Brain microvascular endothelial cell (primary cell): ENCODE measurements at regions not wholly inside any gene's neighbourhood (a gene's known extent, or its start where the extent isn't known, plus 50 kb on each side); places are given as distances from the start of the nearest gene placed in this dataset.
"Not testable (repeated sequence)": the region's sequence is repeated elsewhere in the genome, so short reads cannot be mapped to it uniquely, and the experiment has no call there.

Experiments
- DNase-seq: peaks from one replicate; pipeline ENCODE4 v3.0.0-alpha.2; 2020
- H3K27ac ChIP-seq: fragments of 250-450 bp; sonication (Bioruptor Pico); 2 replicates; pipeline ENCODE4 v1.5.1; 2020; ENCODE audit warnings: mild to moderate bottlenecking, moderate library complexity
- H3K27me3 ChIP-seq: fragments of 250-450 bp; sonication (Bioruptor Pico); replicated peaks from 2 replicates; pipeline ENCODE4 v1.5.1; 2020; ENCODE audit warnings: mild to moderate bottlenecking
- H3K36me3 ChIP-seq: fragments of 250-450 bp; sonication (Bioruptor Pico); replicated peaks from 2 replicates; pipeline ENCODE4 v1.5.1; 2020; ENCODE audit warnings: mild to moderate bottlenecking
- H3K4me3 ChIP-seq: 2 replicates; pipeline ENCODE4 v1.5.1; 2011; ENCODE audit warnings: low read depth, mild to moderate bottlenecking, control low read depth, low read length, moderate library complexity
- in situ Hi-C: cut with HindIII; loops from 2 replicates; pipeline ENCODE4 v1.10.0; 2017; ENCODE audit warnings: low sequenced_read_pairs, low pct_ligation_motif_present
- TF ChIP-seq, protein P1 (sequence below): IDR thresholded peaks from 2 replicates; pipeline ENCODE4 v1.5.1; 2011; ENCODE audit warnings: low read depth, mild to moderate bottlenecking, moderate library complexity, low read length, control low read depth, inconsistent platforms; ENCODE audit errors: missing control alignments

- H3K27me3 ChIP-seq: no peaks in the 10 kb centered on the region
- TF ChIP-seq, protein P1, sequence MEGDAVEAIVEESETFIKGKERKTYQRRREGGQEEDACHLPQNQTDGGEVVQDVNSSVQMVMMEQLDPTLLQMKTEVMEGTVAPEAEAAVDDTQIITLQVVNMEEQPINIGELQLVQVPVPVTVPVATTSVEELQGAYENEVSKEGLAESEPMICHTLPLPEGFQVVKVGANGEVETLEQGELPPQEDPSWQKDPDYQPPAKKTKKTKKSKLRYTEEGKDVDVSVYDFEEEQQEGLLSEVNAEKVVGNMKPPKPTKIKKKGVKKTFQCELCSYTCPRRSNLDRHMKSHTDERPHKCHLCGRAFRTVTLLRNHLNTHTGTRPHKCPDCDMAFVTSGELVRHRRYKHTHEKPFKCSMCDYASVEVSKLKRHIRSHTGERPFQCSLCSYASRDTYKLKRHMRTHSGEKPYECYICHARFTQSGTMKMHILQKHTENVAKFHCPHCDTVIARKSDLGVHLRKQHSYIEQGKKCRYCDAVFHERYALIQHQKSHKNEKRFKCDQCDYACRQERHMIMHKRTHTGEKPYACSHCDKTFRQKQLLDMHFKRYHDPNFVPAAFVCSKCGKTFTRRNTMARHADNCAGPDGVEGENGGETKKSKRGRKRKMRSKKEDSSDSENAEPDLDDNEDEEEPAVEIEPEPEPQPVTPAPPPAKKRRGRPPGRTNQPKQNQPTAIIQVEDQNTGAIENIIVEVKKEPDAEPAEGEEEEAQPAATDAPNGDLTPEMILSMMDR: no peak
- no peak overlapping the region for H3K4me3 ChIP-seq
- in situ Hi-C loops: no loop called here
- no peak overlapping the region for H3K27ac ChIP-seq
- DNase-seq: no peak
- H3K36me3 ChIP-seq: no peaks in the 10 kb centered on the region
These were observed 108.3 kb downstream of the ARL4C start for GRCh38 chr2:234388591-234388990.

DNA sequence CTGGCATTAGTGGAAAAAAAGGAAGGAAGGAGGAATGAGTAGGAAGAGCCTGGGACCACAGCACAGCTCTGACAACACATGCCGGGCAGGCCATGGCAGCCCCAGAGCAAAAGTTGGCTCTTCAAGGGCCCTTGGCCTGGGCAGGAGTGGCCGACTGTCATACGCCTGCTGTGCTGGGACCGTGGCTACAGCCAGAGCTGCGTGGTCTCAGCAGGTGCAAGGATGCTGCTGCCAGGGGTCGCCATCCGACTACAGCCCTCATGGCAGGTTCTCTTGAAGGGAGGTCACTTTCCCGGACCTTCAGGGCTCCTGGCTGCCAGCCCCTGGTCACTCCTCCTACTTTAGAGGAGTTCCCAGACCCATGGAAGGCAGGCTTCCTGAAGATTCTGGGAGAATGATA lies 109.9 kb downstream of the ARL4C start:
- DNase-seq: no peak

DNA sequence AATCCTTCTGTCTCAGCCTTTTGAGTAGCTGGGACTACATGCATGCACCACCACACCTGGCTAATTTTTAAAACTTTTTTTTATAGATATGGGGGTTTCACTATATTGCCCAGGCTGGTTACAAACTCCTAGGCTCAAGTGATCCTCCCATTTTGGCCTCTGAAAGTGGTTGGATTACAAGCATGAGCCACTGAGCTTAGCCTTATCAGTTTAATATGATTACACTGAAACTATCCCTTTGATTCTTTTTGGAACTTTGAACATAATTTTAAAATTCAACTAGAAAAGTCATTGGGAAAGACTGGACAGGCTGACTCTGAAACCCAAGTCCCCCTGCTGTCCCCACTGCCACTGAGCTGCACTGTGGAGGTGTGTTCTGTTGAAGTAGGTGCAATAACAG lies 114.8 kb downstream of the ARL4C start:
- no peak overlapping the region for H3K4me3 ChIP-seq
- TF ChIP-seq, protein P1: no peak
- H3K27ac ChIP-seq: no peak overlapping the region
- no peak for DNase-seq
- no peaks in the 10 kb centered on the region for H3K36me3 ChIP-seq
- H3K27me3 ChIP-seq: no peaks in the 10 kb centered on the region
- in situ Hi-C loops: no loop called here

More for the DNA sequence above, 109.9 kb downstream of the ARL4C start:
- TF ChIP-seq, protein P1: no peak
- no peak overlapping the region for H3K4me3 ChIP-seq
- H3K27me3 ChIP-seq: no peaks in the 10 kb centered on the region
- in situ Hi-C loops: no loop called here
- H3K36me3 ChIP-seq: no peaks in the 10 kb centered on the region
- no peak overlapping the region for H3K27ac ChIP-seq

DNA sequence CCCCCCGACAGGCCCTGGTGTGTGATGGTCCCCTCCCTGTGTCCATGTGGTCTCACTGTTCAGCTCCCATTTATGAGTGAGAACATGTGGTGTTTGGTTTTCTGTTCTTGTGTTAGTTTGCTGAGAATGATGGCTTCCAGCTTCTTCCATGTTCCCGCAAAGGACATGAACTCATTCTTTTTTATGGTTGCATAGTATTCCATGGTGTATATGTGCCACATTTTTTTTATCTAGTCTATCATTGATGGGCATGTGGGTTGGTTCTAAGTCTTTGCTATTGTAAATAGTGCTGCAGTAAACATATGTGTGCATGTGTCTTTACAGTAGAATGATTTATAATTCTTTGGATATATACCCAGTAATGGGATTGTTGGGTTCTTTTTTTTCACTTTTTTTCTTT lies 117.9 kb downstream of the ARL4C start:
- in situ Hi-C loops, H3K27me3 ChIP-seq, H3K4me3 ChIP-seq, H3K36me3 ChIP-seq, DNase-seq, H3K27ac ChIP-seq: not testable (repeated sequence)

DNA sequence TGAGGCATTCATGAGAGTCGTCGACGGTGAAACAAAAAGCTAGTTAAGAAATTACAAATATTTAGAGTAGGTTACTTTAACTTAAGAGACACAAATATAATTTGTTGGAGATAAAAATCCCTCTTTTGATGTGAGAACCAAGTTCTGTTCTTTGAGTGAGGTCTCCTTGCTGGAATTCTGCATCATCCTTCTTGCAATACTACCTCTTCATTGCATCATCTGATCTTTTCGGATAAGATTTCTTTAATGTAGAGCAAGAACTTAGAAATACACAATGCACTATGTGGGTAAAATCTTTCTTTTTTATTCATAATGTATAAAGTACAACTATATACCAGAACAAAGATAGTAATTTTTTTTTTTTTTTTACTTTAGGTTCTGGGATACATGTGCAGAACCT lies 118.4 kb downstream of the ARL4C start:
- in situ Hi-C loops: no loop called here
- Histone ChIP-seq H3K27ac (peak overlapping the region; percentile 60), H3K4me3 (no peak overlapping the region), H3K36me3 (no peaks in the 10 kb centered on the region), H3K27me3 (no peaks in the 10 kb centered on the region)
- TF ChIP-seq, protein P1: no peak
- no peak for DNase-seq

- in situ Hi-C loops: no loop called here
- TF ChIP-seq, protein P1: no peak
- H3K4me3 ChIP-seq: peak overlapping the region; percentile 20
- DNase-seq: peak; percentile 45
- H3K36me3 ChIP-seq: no peaks in the 10 kb centered on the region
- H3K27me3 ChIP-seq: no peaks in the 10 kb centered on the region
- H3K27ac ChIP-seq: peak overlapping the region; percentile 60
These were observed 119.0 kb downstream of the ARL4C start for GRCh38 chr2:234377761-234378391.
